ENCODE measurements at regions not wholly inside any gene's neighbourhood (a gene's known extent, or its start where the extent isn't known, plus 50 kb on each side); places are given as distances from the start of the nearest gene placed in this dataset.

- no peak for DNase-seq
Observed at GRCh38 chr1:87834151-87834550, 505.5 kb downstream of the LMO4 start.

- no peak for DNase-seq
Observed at GRCh38 chr1:87834941-87835340, 506.3 kb downstream of the LMO4 start.

- DNase-seq: no peak
Observed at GRCh38 chr1:87840767-87841166, 512.1 kb downstream of the LMO4 start.

- no peak for DNase-seq
Observed at GRCh38 chr1:87841332-87841731, 512.7 kb downstream of the LMO4 start.

GRCh38 chr1:87842156-87842555 is 513.5 kb downstream of the LMO4 start:
- no peak for DNase-seq

- DNase-seq: no peak
Observed at GRCh38 chr1:87844251-87844650, 515.6 kb downstream of the LMO4 start.

- no peak for DNase-seq
Observed at GRCh38 chr1:87851490-87851889, 522.8 kb downstream of the LMO4 start.

GRCh38 chr1:87852410-87853161 is 523.9 kb downstream of the LMO4 start:
- DNase-seq: no peak

GRCh38 chr1:87853576-87854351 is 525.1 kb downstream of the LMO4 start:
- DNase-seq: no peak

GRCh38 chr1:87863317-87863716 is 534.6 kb downstream of the LMO4 start:
- DNase-seq: no peak

- DNase-seq: no peak
Observed at GRCh38 chr1:87864676-87865075, 536.0 kb downstream of the LMO4 start.

- no peak for DNase-seq
Observed at GRCh38 chr1:87866416-87866815, 537.7 kb downstream of the LMO4 start.

GRCh38 chr1:87867626-87868025 is 538.9 kb downstream of the LMO4 start:
- DNase-seq: no peak

GRCh38 chr1:87869567-87869966 is 540.9 kb downstream of the LMO4 start:
- DNase-seq: no peak

GRCh38 chr1:87872189-87872588 is 543.5 kb downstream of the LMO4 start:
- no peak for DNase-seq

GRCh38 chr1:87872692-87873091 is 544.0 kb downstream of the LMO4 start:
- DNase-seq: no peak

GRCh38 chr1:87878873-87879272 is 550.2 kb downstream of the LMO4 start:
- DNase-seq: no peak

- DNase-seq: no peak
Observed at GRCh38 chr1:87880098-87880760, 551.5 kb downstream of the LMO4 start.

- no peak for DNase-seq
Observed at GRCh38 chr1:87880764-87881163, 552.1 kb downstream of the LMO4 start.

GRCh38 chr1:87883906-87884305 is 555.2 kb downstream of the LMO4 start:
- DNase-seq: no peak

- DNase-seq: no peak
Observed at GRCh38 chr1:87884581-87884980, 555.9 kb downstream of the LMO4 start.

GRCh38 chr1:87885278-87886025 is 556.8 kb downstream of the LMO4 start:
- no peak for DNase-seq

GRCh38 chr1:87887100-87887499 is 558.4 kb downstream of the LMO4 start:
- no peak for DNase-seq
